GM12878 (cell line): ENCODE measurements at regions not wholly inside any gene's neighbourhood (a gene's known extent, or its start where the extent isn't known, plus 50 kb on each side); places are given as distances from the start of the nearest gene placed in this dataset.

Source experiments
- ATAC-seq: fragments of 200-7000 bp; cut with Tn5 transposase; 3 replicates; pipeline ENCODE4 v1.9.1; 2020; ENCODE audit warnings: mild to moderate bottlenecking, moderate library complexity
- BruUV-seq: library from RNA; stranded (reverse); fragments of 400-500 nt; replicated peaks from 2 replicates; lab custom pipeline; 2021; lab: Mats Ljungman, UMichigan
- CTCF ChIA-PET: fragments of 300-600 bp; sonication (Branson Sonifier 250); formaldehyde crosslinking; extraction: SDS; loops from one replicate; lab custom pipeline; 2021; ENCODE audit warnings: inconsistent platforms; lab: Yijun Ruan, JAX
- POLR2A ChIA-PET: fragments of 350-600 bp; formaldehyde crosslinking; extraction: SDS; loops from one replicate; lab custom pipeline; 2021; ENCODE audit warnings: inconsistent platforms; lab: Charles Lee
- RAD21 ChIA-PET: fragments of 300-600 bp; sonication (Branson Sonifier 250); formaldehyde crosslinking; loops from one replicate; lab custom pipeline; 2023; ENCODE audit warnings: antibody characterized with exemption; ENCODE audit not compliant: unreplicated experiment; lab: Charles Lee
- SMC1A ChIA-PET: fragments of 300-600 bp; sonication (Branson Sonifier 250); formaldehyde crosslinking; loops from one replicate; lab custom pipeline; 2023; ENCODE audit not compliant: unreplicated experiment, uncharacterized antibody; lab: Charles Lee
- DNase-seq: peaks from one replicate; pipeline ENCODE4 v3.0.0-alpha.2; 2011; ENCODE audit warnings: low read depth, low spot score
- FAIRE-seq: peaks from 3 replicates; lab custom pipeline; 2011; peaks lifted over from hg19 to GRCh38; lab: Jason Lieb, UNC
- H2AFZ ChIP-seq: 2 replicates; pipeline ENCODE4 v1.6.0; 2011; ENCODE audit warnings: low read depth, low read length, control low read depth; ENCODE audit not compliant: control insufficient read depth
- H3K27ac ChIP-seq: 2 replicates; pipeline ENCODE4 v1.5.1; 2011; ENCODE audit warnings: control low read depth; ENCODE audit not compliant: control insufficient read depth, insufficient read depth
- H3K27me3 ChIP-seq, 2 experiments: replicated peaks in 1 of 2; 2 replicates each; pipeline versions ENCODE4 v1.6.0 to v1.6.1; 2011; ENCODE audit warnings: low read length in 1 of 2; ENCODE audit not compliant: control insufficient read depth in 2 of 2, insufficient read depth in 2 of 2
- H3K36me3 ChIP-seq, 2 experiments: 2 replicates each; pipeline ENCODE4 v1.5.1; 2011; ENCODE audit warnings: low read length in 1 of 2; ENCODE audit not compliant: control insufficient read depth in 2 of 2, insufficient read depth in 2 of 2
- H3K4me1 ChIP-seq: 2 replicates; pipeline ENCODE4 v1.6.1; 2011; ENCODE audit warnings: mild to moderate bottlenecking, low read length, moderate library complexity, mixed read lengths; ENCODE audit not compliant: control insufficient read depth, insufficient read depth
- H3K4me2 ChIP-seq: 2 replicates; pipeline ENCODE4 v1.6.0; 2011; ENCODE audit warnings: control low read depth; ENCODE audit not compliant: control insufficient read depth, insufficient read depth
- H3K4me3 ChIP-seq: fragments of 200-600 bp; sonication (generic); 2 replicates; pipeline ENCODE4 v1.5.1; 2016
- H3K79me2 ChIP-seq: 2 replicates; pipeline ENCODE4 v1.6.0; 2011; ENCODE audit warnings: low read length; ENCODE audit not compliant: control insufficient read depth, insufficient read depth
- H3K9ac ChIP-seq: 2 replicates; pipeline ENCODE4 v1.8.0; 2011; ENCODE audit warnings: low read length, control low read depth, mixed read lengths; ENCODE audit not compliant: control insufficient read depth, insufficient read depth
- H3K9me3 ChIP-seq: replicated peaks from 3 replicates; pipeline ENCODE4 v1.5.1; 2011; ENCODE audit warnings: mild to moderate bottlenecking, low read length; ENCODE audit not compliant: control insufficient read depth, insufficient read depth
- H4K20me1 ChIP-seq: 2 replicates; pipeline ENCODE4 v1.6.0; 2011; ENCODE audit not compliant: control insufficient read depth, insufficient read depth
- BCL3 ChIP-seq: IDR thresholded peaks from 2 replicates; pipeline ENCODE4 v1.6.1; 2011; ENCODE audit warnings: borderline replicate concordance, low read depth, mild to moderate bottlenecking, moderate library complexity, low read length; ENCODE audit not compliant: insufficient read depth, poor library complexity, severe bottlenecking
- BCLAF1 ChIP-seq: fragments of 450-650 bp; IDR thresholded peaks from 2 replicates; pipeline ENCODE4 v1.6.1; 2017; ENCODE audit warnings: antibody characterized with exemption, mild to moderate bottlenecking, moderate library complexity
- FOS ChIP-seq: IDR thresholded peaks from 3 replicates; pipeline ENCODE4 v1.6.1; 2011; ENCODE audit warnings: borderline replicate concordance; ENCODE audit not compliant: insufficient read length; ENCODE audit errors: extremely low read depth
- GATAD2B ChIP-seq: fragments of 450-650 bp; conservative IDR thresholded peaks from 2 replicates; pipeline ENCODE4 v1.6.1; 2017; ENCODE audit warnings: low read depth, mild to moderate bottlenecking, moderate library complexity
- HSF1 ChIP-seq: fragments of 150-350 bp; IDR thresholded peaks from 2 replicates; pipeline ENCODE4 v1.6.1; 2014; ENCODE audit warnings: mild to moderate bottlenecking, low read depth, low read length
- LARP7 ChIP-seq: fragments of 450-650 bp; IDR thresholded peaks from 2 replicates; pipeline ENCODE4 v1.6.1; 2017; ENCODE audit warnings: mild to moderate bottlenecking
- MLLT1 ChIP-seq: fragments of 450-650 bp; IDR thresholded peaks from 2 replicates; pipeline ENCODE4 v1.6.1; 2016; ENCODE audit warnings: mild to moderate bottlenecking
- RELA ChIP-seq: fragments of 450-650 bp; IDR thresholded peaks from 2 replicates; pipeline ENCODE4 v1.8.0; 2014; ENCODE audit warnings: borderline replicate concordance; ENCODE audit not compliant: partially characterized antibody
- RFX5 ChIP-seq: IDR thresholded peaks from 2 replicates; pipeline ENCODE4 v1.6.1; 2011; ENCODE audit warnings: low read depth, low read length, improper control_type of control experiment
- SMC3 ChIP-seq: IDR thresholded peaks from 2 replicates; pipeline ENCODE4 v1.6.1; 2011; ENCODE audit warnings: low read length, improper control_type of control experiment, borderline replicate concordance
- WGBS: methylation state at CpG from one replicate; pipeline ENCODE4 v1.1.6; 2016; ENCODE audit warnings: low lambda C conversion rate; ENCODE audit not compliant: insufficient replicate concordance, insufficient coverage; ENCODE audit errors: missing lambda C conversion rate; 5-methylcytosine and 5-hydroxymethylcytosine counted together
- in situ Hi-C: fragments of 300-500 bp; cut with MboI; formaldehyde crosslinking; loops from 9 replicates; pipeline ENCODE4 v1.14.3; 2018; ENCODE audit warnings: mixed read lengths
- intact Hi-C: fragments of 100-400 bp; cut with micrococcal nuclease; formaldehyde crosslinking; loops from one replicate; pipeline ENCODE4 v1.14.2; 2022; ENCODE audit not compliant: unreplicated experiment
- TF ChIP-seq, protein P1 (sequence below): fragments of 450-650 bp; IDR thresholded peaks from 2 replicates; pipeline ENCODE4 v1.6.1; 2016; ENCODE audit warnings: mild to moderate bottlenecking

DNA sequence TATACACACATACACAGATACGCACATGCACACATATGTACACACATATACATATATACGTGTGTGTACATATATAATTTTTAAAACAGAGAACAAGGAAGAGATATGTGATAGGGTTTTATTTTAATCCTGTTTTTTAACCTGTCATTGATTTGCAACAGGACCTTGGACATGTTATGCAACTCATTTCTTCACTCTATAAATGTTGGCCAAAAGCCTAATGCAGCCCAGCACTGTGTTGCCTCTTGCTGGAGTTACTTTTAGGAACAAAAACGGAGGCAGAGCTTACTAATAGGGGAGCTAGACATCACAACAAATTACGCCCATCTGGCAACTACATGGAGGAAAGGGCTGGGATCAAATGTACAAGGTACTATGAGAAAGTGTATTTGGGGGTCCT lies 179.9 kb upstream of the TAB2 start:
- Histone ChIP-seq H3K27me3 (no peaks in the 10 kb centered on the region), H3K27ac (no peak overlapping the region), H3K79me2 (no peaks in the 10 kb centered on the region), H2AFZ (no peak overlapping the region), H3K9me3 (peaks cover 2% of the 10 kb centered on the region; the same call in 2 of the 3 replicates), H4K20me1 (no peaks in the 10 kb centered on the region), H3K36me3 (no peaks in the 10 kb centered on the region), H3K4me2 (no peak overlapping the region), H3K4me1 (peaks cover 32% of the 10 kb centered on the region), H3K4me3 (no peak overlapping the region), H3K9ac (no peak overlapping the region)
- TF ChIP-seq RFX5, result no peak
- TF ChIP-seq, protein P1, sequence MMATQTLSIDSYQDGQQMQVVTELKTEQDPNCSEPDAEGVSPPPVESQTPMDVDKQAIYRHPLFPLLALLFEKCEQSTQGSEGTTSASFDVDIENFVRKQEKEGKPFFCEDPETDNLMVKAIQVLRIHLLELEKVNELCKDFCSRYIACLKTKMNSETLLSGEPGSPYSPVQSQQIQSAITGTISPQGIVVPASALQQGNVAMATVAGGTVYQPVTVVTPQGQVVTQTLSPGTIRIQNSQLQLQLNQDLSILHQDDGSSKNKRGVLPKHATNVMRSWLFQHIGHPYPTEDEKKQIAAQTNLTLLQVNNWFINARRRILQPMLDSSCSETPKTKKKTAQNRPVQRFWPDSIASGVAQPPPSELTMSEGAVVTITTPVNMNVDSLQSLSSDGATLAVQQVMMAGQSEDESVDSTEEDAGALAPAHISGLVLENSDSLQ, result no peak
- TF ChIP-seq GATAD2B, result no peak
- no peak for TF ChIP-seq RELA
- TF ChIP-seq HSF1, result no peak
- TF ChIP-seq LARP7, result no peak
- no peak for TF ChIP-seq BCL3
- no peak for TF ChIP-seq SMC3
- TF ChIP-seq MLLT1, result no peak
- no peak for TF ChIP-seq FOS
- TF ChIP-seq BCLAF1, result no peak
- no peak for ATAC-seq
- ChIA-PET CTCF (no interaction called here), SMC1A (interaction anchor here (1.2 kb wide), 1 partner anchor 88 kb away, joined by 4 read pairs; no protein-coding TSS in a partner anchor), POLR2A (interaction anchor here (2.2 kb wide), 1 partner anchor 23 kb away, joined by 7 read pairs; no protein-coding TSS in a partner anchor), RAD21 (no interaction called here)
- intact Hi-C loops, result no loop called here
- WGBS, result 66% methylated on average over 4 of the region's 4 CpGs
- no TSS peak for BruUV-seq
- in situ Hi-C loops, result no loop called here
- no peak for DNase-seq
- no peak for FAIRE-seq
